Activated CD8-positive, alpha-beta memory T cell treated with anti-CD3 and anti-CD28 coated beads, Interleukin-2, amount 50 U/mL, for 48 hours (primary cell): ENCODE measurements at regions not wholly inside any gene's neighbourhood (a gene's known extent, or its start where the extent isn't known, plus 50 kb on each side); places are given as distances from the start of the nearest gene placed in this dataset.
"Not testable (repeated sequence)": the region's sequence is repeated elsewhere in the genome, so short reads cannot be mapped to it uniquely, and the experiment has no call there.

Source experiments
- DNase-seq: peaks from one replicate; pipeline ENCODE4 v3.0.0-alpha.2; 2020

GRCh38 chr3:174462916-174463315 is 396.2 kb upstream of the NAALADL2 start:
- no peak for DNase-seq

GRCh38 chr3:174465177-174465576 is 394.0 kb upstream of the NAALADL2 start:
- no peak for DNase-seq

DNA sequence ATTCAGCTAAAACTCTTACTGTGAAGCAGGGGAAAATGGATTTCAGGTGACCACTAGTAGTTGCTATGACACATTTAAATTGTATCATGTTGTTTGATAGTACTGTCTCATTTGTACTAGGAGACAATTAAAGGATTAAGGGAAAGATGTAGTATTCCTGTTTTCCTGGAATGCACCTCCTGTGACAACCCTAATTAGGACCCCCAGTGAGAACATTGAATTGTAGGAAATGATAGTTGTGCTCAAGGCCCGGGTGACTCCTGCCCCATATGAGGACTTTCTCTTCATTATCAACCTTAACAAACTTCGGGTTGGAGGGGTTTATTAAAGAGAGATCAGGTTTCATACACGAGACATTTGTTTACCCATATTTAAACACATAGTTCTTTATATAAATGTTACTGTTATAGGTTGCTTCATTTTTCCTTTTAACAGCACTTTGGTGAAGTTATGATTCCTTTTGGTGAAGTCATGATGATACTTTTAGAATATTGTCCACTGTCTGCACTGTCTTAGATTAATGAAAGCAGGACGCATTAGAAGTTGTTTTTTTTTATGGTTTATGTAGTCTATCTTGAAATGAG is 392.6 kb upstream of the NAALADL2 start:
- no peak for DNase-seq

DNA sequence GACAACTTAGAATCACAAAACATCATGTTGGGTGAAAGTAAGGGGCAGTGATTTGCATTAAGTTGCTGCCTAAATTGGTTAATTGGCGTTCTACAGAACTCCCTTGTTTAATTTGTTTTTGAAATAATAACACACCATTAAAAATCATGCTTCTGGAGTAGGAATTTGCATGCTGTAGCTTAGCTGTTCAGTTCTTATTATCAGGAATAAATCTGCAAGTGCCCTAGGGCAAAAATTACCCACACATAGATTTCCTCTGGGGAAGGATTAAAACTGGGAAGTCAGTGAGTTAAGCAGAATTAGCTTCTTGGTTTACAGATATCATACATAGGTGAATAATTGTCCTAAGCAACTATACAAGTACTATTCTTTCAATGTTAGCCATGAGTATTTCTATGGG is 381.6 kb upstream of the NAALADL2 start:
- no peak for DNase-seq

- DNase-seq, result no peak
Measured at GRCh38 chr3:174480767-174481166, 378.4 kb upstream of the NAALADL2 start.

GRCh38 chr3:174482541-174482940 is 376.6 kb upstream of the NAALADL2 start:
- no peak for DNase-seq

DNA sequence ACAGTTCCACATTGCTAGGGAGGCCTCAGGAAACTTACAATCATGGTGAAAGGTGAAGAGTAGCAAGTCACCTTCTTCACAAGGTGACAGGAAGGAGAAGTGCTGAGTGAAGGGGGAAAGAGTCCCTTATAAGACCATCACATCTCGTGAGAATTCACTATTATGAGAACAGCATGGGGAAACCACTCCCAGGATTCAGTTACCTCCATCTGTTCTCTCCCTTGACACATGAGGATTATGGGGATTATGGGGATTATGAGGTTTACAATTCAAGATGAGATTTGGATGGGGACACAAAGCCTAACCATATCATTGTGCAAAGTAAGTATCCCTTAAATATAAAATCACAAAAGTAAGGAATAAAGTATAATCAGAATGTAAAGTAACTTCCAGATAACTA is 375.9 kb upstream of the NAALADL2 start:
- DNase-seq, result no peak

GRCh38 chr3:174483856-174484255 is 375.3 kb upstream of the NAALADL2 start:
- DNase-seq, result not testable (repeated sequence)

DNA sequence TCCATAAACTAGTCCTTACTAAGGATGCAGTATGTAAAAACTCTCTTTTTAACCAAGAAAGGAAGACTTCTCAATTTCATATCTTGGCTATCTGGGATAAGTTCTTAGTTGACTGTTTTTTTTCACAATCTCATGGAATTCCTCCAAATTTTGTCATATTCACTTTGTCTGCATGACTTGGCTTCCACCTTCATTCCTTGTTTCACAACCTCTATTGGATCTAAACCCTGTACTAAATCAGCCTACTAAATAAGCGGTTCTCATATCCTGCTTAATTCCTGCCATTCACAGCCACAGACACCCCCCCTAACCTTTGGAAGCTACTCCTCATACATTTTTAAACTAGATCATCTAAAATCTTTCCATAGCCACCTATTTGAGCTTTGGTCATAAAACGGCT is 370.6 kb upstream of the NAALADL2 start:
- DNase-seq, result no peak

- no peak for DNase-seq
Measured at GRCh38 chr3:174495311-174495710, 363.8 kb upstream of the NAALADL2 start.

DNA sequence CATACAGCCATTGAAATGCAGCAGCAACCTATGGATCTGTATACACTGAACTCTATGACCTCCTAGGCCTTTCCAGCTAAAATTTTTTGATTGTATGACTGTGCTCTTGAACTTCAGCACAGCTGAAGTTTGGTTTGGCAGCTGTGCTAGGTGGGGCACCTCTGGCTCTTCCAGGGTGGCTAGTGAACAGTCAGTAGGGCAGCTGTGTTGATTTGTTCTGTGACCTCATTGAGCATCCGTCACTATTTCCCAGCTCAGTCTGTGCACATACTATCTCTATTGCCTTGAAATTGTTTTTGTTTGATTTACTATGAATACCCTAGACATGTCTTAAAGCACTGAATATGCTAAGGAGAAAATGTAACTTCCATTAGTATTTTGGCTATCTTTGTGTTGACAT is 363.2 kb upstream of the NAALADL2 start:
- no peak for DNase-seq

DNA sequence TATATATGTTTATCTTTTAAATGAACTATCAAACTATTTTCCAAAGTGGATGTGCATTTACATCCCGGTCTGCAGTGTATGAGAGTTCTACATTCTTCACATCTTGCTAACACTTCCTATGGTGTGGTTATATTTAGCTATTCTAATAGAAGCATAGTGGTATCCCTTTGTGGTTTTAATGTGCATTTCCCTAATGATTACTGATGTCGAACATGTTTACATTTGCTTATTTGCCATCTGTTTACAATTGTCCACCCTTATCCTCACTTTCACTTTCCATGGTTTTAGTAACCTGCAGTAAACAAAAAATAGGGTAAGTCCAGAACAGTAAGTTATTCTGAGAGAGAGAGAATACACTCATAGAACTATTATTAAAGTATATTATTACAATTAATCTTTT is 360.5 kb upstream of the NAALADL2 start:
- DNase-seq, result no peak

DNA sequence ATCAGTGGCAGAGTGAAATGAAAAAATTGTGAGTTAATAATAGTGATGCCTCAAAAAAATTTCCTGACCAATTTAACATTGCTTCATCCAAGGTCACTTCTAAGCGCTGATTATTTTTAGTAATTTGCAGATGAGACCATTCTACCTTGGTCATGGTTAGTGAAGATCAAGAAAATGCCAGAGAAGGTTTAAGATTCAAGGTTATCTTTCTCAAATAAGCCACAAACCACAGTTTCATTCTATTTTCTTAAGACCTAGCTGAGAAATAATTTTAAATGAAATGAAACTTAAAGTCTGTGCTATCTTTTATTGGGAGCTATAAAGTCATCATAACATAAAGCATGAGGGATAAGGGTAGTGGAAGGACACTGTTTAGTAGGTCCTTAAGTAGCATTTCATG is 353.9 kb upstream of the NAALADL2 start:
- DNase-seq, result no peak

DNA sequence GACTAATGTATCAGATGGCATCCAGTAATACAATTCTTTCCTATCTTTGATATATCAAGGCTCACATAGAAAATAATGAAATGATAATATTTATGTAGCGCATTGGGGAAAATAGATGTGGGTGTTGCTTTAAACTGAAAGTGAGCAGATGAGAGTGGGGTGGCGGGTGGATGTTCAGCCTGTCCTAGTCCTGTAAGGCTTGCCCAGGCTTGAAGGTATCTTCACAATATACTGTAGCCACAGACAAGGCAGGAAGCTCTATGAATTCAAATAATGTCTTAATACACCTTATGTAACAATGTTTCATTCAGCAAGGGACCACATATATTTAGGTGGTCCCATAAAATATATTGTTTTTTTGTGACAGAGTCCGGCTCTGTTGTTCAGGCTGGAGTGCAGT is 334.9 kb upstream of the NAALADL2 start:
- DNase-seq, result no peak

DNA sequence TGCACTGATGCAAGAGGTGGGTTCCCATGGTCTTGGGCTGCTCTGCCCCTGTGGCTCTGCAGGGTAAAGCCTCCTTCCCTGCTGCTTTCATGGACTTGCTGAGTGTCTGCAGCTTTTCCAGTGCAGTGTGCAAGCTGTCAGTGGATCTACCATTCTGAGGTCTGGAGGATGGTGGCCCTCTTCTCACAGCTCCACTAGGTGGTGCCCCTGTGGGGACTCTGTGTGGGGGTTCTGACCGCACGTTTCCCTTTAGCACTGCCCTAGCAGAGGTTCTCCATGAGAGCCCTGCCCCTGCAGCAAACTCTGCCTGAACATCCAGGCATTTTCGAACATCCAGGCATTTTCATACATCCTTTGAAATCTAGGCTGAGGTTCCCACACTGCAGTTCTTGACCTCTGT is 329.8 kb upstream of the NAALADL2 start:
- no peak for DNase-seq

- DNase-seq, result no peak
Measured at GRCh38 chr3:174531262-174531982, 327.7 kb upstream of the NAALADL2 start.

GRCh38 chr3:174532216-174532615 is 326.9 kb upstream of the NAALADL2 start:
- DNase-seq, result no peak

- DNase-seq, result no peak
Measured at GRCh38 chr3:174532776-174533175, 326.4 kb upstream of the NAALADL2 start.

GRCh38 chr3:174533286-174533685 is 325.8 kb upstream of the NAALADL2 start:
- DNase-seq, result no peak

- DNase-seq, result no peak
Measured at GRCh38 chr3:174536319-174536718, 322.8 kb upstream of the NAALADL2 start.

- DNase-seq, result no peak
Measured at GRCh38 chr3:174538151-174538550, 321.0 kb upstream of the NAALADL2 start.

DNA sequence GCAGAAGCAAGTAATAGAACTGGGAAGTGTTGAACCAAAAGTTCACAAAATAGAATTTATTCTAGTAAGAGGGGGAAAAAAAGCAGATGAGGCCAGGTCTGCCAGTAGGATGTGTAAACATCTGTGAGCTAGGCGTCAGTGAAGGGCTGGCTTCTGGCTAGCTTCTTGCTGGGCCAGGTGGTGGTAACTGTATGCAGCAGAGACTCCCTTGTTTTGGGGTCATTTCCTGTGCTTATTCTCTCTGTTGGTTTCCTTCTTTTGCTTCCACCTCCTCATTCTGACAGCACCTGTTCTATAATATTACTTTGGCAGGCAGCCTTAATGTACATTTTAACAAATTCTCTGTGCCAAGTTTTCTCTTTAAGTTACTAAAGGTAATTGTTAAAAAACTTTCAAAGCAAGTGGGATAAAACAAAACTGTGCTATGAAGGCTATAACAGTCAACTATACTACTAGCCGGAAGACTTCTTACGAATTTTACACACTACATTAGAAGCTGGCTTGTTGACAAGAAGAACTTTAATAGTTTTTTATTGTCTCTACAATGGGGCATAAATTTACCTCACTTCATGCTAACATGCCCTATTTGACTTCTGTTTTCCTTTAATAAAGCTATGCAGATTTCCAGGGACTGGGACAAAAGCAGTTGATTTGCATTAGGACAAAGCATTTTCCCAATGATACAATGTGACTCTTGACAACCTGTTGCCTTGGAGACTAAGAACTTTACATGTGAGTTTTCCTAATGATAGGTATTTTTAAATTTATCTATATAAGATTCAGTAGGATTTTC is 318.8 kb upstream of the NAALADL2 start:
- no peak for DNase-seq

DNA sequence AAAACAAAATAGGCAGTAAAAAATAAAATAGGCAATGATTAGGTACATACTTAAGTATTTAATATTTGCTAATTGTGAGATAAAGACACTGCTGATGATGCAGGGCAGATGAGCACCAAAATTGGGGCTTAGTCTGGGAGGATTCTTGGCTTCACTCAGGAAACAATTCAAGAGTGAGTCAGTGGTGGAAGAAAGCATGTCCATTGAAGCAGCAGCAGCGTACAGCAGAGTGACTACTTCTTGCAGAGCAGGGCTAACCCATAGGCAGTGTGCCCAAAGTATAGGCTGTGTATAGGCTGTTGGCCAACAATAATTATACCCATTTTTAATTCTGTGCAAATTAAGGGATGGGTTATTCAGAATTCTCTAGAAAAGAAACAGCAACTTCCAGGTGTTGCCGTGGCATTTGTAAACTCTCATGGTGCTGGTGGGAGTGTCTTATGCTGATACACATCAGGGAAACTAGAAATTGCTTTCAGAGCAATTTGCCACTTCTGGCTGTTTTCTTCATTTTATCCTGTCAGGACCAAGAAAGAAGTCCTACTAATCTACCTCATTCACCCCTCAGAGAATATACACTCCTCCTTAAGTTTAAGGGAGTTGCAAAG is 317.3 kb upstream of the NAALADL2 start:
- no peak for DNase-seq
